Upper lobe of left lung (tissue), 6 donors: ENCODE measurements at regions not wholly inside any gene's neighbourhood (a gene's known extent, or its start where the extent isn't known, plus 50 kb on each side); places are given as distances from the start of the nearest gene placed in this dataset.
A peak's percentile ranks its signal among the peaks of the same experiment; 100 is the strongest.

Experiments used
- ATAC-seq, 2 donors: fragments of 200-7000 bp; cut with Tn5 transposase; one replicate each; pipeline ENCODE4 v1.9.1; 2022; ENCODE audit warnings: mild to moderate bottlenecking in 2 of 2, moderate library complexity in 2 of 2; ENCODE audit not compliant: low FRiP score in 2 of 2
- DNase-seq, 2 donors: peaks; one replicate each; pipeline ENCODE4 v3.0.0-alpha.2; 2019 to 2020
- H3K27ac ChIP-seq, 4 donors: fragments of 200-600 bp; sonication (generic); one replicate each; pipeline ENCODE4 v1.5.1; 2016 to 2019
- H3K27me3 ChIP-seq, 4 donors: fragments of 200-600 bp; sonication (generic); one replicate each; pipeline ENCODE4 v1.5.1; 2017 to 2019
- H3K36me3 ChIP-seq, 4 donors: fragments of 200-600 bp; sonication (generic); one replicate each; pipeline ENCODE4 v1.5.1; 2016 to 2019
- H3K4me1 ChIP-seq, 4 donors: fragments of 200-600 bp; sonication (generic); one replicate each; pipeline ENCODE4 v1.5.1; 2018 to 2019
- H3K4me3 ChIP-seq, 4 donors: fragments of 200-600 bp; sonication (generic); one replicate each; pipeline ENCODE4 v1.5.1; 2017 to 2019; ENCODE audit warnings: mild to moderate bottlenecking in 2 of 4, moderate library complexity in 1 of 4
- H3K9me3 ChIP-seq, 4 donors: fragments of 200-600 bp; sonication (generic); one replicate each; pipeline ENCODE4 v1.5.1; 2018 to 2019
- EP300 ChIP-seq, 4 donors: sonication (generic); formaldehyde crosslinking; IDR thresholded peaks; one replicate each; pipeline ENCODE4 v1.5.1; 2017; ENCODE audit warnings: antibody characterized with exemption in 4 of 4, control low read depth in 2 of 4
- POLR2A ChIP-seq, 4 donors: fragments of 450-650 bp; IDR thresholded peaks; one replicate each; pipeline ENCODE4 v1.5.1; 2016 to 2017; ENCODE audit warnings: antibody characterized with exemption in 4 of 4, mild to moderate bottlenecking in 2 of 4
- POLR2AphosphoS5 ChIP-seq, 2 donors: sonication (generic); formaldehyde crosslinking; IDR thresholded peaks; one replicate each; pipeline ENCODE4 v1.5.1; 2017; ENCODE audit warnings: antibody characterized with exemption in 2 of 2
- WGBS, 2 donors: methylation state at CpG; one replicate each; pipeline ENCODE4 v1.1.5; 2017 to 2018; 5-methylcytosine and 5-hydroxymethylcytosine counted together
- TF ChIP-seq, protein P1 (sequence below), 6 experiments: fragments of 450-650 bp in 4 of 6; fragments of 200-600 bp in 2 of 6; sonication (generic) in 2 of 6; IDR thresholded peaks; one replicate each; pipeline ENCODE4 v1.5.1; 2016 to 2019; ENCODE audit warnings: antibody characterized with exemption in 6 of 6
- donor health status: DM: no; HTN: no; CAD: no; lungs with moderate emphysema.
- donor health status: DM: no; HTN: yes; CAD: no; lungs with severe emphysema.

DNA sequence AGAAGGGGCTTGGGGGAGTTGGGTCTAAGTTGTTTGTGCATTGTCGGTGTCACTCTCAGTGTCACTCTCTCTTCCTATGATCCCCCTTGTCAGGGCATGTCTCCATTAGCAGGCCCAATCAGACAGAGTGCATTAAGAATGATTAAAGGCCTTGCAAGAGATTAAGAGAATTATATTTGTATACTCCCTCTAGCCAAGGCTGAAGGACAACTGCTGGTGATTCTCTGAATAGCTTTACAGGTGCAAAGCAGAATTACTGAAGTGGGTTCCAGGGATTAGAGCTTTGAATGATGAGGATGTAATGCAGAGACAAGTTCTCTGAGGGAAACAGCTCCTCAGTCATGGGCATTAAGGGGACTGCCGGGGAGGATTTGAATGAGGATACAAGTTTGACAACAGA is 104.8 kb upstream of the LGALSL start:
- H3K4me3 ChIP-seq = no peak overlapping the region
- H3K27ac ChIP-seq = no peak overlapping the region
- ATAC-seq = no peak
- TF ChIP-seq POLR2A (IDR thresholded peaks at IDR 0.05) = no peak
- TF ChIP-seq POLR2AphosphoS5 (IDR thresholded peaks at IDR 0.05) = no peak
- TF ChIP-seq, protein P1, sequence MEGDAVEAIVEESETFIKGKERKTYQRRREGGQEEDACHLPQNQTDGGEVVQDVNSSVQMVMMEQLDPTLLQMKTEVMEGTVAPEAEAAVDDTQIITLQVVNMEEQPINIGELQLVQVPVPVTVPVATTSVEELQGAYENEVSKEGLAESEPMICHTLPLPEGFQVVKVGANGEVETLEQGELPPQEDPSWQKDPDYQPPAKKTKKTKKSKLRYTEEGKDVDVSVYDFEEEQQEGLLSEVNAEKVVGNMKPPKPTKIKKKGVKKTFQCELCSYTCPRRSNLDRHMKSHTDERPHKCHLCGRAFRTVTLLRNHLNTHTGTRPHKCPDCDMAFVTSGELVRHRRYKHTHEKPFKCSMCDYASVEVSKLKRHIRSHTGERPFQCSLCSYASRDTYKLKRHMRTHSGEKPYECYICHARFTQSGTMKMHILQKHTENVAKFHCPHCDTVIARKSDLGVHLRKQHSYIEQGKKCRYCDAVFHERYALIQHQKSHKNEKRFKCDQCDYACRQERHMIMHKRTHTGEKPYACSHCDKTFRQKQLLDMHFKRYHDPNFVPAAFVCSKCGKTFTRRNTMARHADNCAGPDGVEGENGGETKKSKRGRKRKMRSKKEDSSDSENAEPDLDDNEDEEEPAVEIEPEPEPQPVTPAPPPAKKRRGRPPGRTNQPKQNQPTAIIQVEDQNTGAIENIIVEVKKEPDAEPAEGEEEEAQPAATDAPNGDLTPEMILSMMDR (IDR thresholded peaks at IDR 0.05) = no peak
- TF ChIP-seq EP300 (IDR thresholded peaks at IDR 0.05) = no peak
- 92 to 97% methylated on average over 2 of the region's 2 CpGs for WGBS, 2 donors
- H3K27me3 ChIP-seq = no peaks in the 10 kb centered on the region
- no peaks in the 10 kb centered on the region for H3K4me1 ChIP-seq
- H3K36me3 ChIP-seq = no peaks in the 10 kb centered on the region
- no peaks in the 10 kb centered on the region for H3K9me3 ChIP-seq
- DNase-seq = no peak

DNA sequence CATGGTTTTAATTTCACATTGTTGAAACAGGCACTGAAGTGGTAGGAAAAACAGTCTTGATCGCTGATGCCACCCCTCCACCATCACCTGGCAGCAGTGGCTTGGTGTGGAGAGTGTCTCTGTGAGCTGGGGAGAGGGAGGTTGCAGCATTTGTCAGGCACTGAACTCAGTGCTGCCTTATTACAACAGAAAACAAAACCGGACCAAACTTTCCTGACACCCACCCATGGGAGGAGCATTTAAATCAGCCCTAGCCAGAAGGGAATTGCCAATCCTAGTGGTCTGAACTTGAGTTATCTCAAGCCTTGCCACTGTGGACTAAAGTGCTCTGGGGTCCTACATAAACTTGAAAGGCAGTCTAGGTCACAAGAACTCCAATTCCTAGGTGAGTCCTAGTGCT is 103.0 kb upstream of the LGALSL start:
- H3K4me3 ChIP-seq = no peak overlapping the region
- no peak for TF ChIP-seq POLR2A (IDR thresholded peaks at IDR 0.05)
- TF ChIP-seq, protein P1 (IDR thresholded peaks at IDR 0.05) = no peak
- 56 to 58% methylated on average over 2 of the region's 2 CpGs for WGBS, 2 donors
- ATAC-seq (no peak), DNase-seq (no peak)
- H3K27ac ChIP-seq = no peak overlapping the region
- H3K4me1 ChIP-seq = no peaks in the 10 kb centered on the region
- no peaks in the 10 kb centered on the region for H3K9me3 ChIP-seq
- no peaks in the 10 kb centered on the region for H3K36me3 ChIP-seq
- no peaks in the 10 kb centered on the region for H3K27me3 ChIP-seq

DNA sequence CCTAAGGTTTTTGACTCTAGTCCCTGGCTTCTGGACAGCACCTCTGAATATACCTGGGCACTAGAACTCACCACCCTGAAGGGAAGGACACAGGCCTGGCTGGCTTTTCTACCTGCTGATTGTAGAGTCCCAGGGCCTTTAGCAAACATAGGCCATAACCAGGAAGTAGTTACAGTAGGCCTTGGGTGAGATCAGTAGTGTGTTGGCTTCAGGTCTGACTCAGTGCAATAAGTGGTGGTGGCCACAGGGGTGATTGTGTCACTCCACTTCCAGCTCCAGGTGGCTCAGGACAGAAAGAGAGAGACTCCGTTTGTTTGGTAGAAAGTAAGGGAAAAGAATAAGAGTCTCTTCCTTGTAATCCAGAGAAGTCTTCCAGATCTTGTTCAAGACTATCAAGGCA is 101.7 kb upstream of the LGALSL start:
- DNase-seq (peak in 1 of 2 donors; percentile 41), ATAC-seq (peak in 1 of 2 donors; percentile 74)
- Histone ChIP-seq H3K4me1 (no peaks in the 10 kb centered on the region), H3K27me3 (no peaks in the 10 kb centered on the region), H3K9me3 (no peaks in the 10 kb centered on the region), H3K4me3 (no peak overlapping the region), H3K36me3 (no peaks in the 10 kb centered on the region), H3K27ac (no peak overlapping the region)
- TF ChIP-seq POLR2A (IDR thresholded peaks at IDR 0.05) (no peak), POLR2AphosphoS5 (IDR thresholded peaks at IDR 0.05) (no peak), EP300 (IDR thresholded peaks at IDR 0.05) (no peak)
- TF ChIP-seq, protein P1 (IDR thresholded peaks at IDR 0.05) = no peak
- WGBS, 2 donors = 65 to 100% methylated on average over 1 of the region's 1 CpG

DNA sequence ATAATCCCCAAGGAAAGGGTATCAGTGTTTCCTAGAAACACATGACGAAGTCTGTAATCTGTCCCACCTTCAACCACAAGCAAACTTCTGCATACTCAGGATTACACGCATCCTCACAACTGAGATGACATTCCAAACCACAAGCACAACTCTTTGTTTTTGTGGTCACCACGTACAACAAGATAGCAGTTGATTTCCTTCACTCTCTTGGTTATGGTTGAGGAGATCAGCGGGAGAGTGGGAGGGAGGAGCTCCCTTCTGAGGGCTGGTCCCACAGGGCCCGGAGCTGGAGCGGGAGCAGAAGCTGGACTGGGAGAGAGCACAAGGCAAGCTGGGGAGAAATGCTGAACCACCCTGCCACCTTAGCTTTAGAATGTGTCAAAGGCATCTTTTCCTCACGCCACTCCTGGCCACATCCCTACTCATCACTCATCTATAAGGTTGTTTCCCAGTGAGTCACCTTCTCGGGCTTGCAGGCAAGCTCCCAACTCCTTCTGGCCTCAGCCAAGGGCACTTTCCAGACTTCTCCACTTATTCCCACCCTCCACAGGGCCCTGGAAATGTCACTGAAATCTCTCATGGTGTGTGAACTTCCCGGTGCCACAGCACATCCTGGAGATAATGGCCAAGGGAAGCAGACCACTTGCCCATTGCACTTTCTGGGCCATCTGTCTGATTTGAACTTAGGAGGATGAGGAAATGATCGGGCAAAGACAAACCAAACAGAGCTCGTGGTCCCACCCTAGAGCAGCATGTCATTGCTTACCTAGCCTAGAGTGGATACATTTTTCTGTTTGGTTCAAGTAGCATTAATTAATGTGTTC is 98.9 kb upstream of the LGALSL start:
- no peak for ATAC-seq
- Histone ChIP-seq H3K4me3 (no peak overlapping the region), H3K9me3 (no peaks in the 10 kb centered on the region), H3K36me3 (no peaks in the 10 kb centered on the region), H3K27me3 (no peaks in the 10 kb centered on the region), H3K4me1 (peaks cover under 1 to 8% (median 5%) of the 10 kb centered on the region in 4 donors), H3K27ac (peak overlapping the region in 2 of 4 donors; percentile 67 to 69)
- TF ChIP-seq, protein P1 (IDR thresholded peaks at IDR 0.05) = no peak
- TF ChIP-seq POLR2AphosphoS5 (IDR thresholded peaks at IDR 0.05) = peak in 1 of 2 donors; percentile 44
- 48 to 61% methylated on average over 10 to 11 of the region's 11 CpGs for WGBS, 2 donors
- DNase-seq = peak in 1 of 2 donors; percentile 20

DNA sequence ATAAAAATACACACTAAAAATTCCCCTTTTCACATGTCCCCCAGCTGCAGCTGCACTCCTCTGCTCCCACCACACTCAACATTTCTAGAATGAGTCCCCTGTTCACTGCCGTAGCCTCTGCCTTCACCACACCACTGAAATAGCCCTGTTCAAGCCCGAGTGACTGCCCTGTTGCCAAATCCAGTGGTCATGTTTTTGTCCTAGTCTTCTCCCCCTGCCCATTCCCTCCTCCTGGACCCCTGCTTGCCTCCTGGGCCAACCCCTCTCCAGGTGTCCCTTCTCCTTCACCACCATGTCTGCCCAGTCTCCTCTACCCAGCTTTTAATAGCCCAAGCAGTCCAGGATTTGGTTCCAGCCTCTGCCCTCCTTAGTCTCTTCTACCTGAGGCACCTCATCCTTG is 97.1 kb upstream of the LGALSL start:
- ATAC-seq (no peak), DNase-seq (no peak)
- Histone ChIP-seq H3K36me3 (no peaks in the 10 kb centered on the region), H3K27me3 (no peaks in the 10 kb centered on the region), H3K4me3 (no peak overlapping the region), H3K27ac (no peak overlapping the region), H3K9me3 (no peaks in the 10 kb centered on the region), H3K4me1 (peaks cover 5 to 12% (median 9%) of the 10 kb centered on the region in 4 donors)
- 90 to 92% methylated on average over 2 of the region's 2 CpGs for WGBS, 2 donors
- TF ChIP-seq, protein P1 (IDR thresholded peaks at IDR 0.05) = no peak
- TF ChIP-seq POLR2A (IDR thresholded peaks at IDR 0.05) (no peak), EP300 (IDR thresholded peaks at IDR 0.05) (no peak), POLR2AphosphoS5 (IDR thresholded peaks at IDR 0.05) (no peak)
